NCI-H446 (cell line): ENCODE measurements at regions not wholly inside any gene's neighbourhood (a gene's known extent, or its start where the extent isn't known, plus 50 kb on each side); places are given as distances from the start of the nearest gene placed in this dataset.

Source experiments
- DNase-seq, 2 experiments: peaks; one replicate each; lab custom pipeline; 2025; lab: John Stamatoyannopoulos, UW

DNA sequence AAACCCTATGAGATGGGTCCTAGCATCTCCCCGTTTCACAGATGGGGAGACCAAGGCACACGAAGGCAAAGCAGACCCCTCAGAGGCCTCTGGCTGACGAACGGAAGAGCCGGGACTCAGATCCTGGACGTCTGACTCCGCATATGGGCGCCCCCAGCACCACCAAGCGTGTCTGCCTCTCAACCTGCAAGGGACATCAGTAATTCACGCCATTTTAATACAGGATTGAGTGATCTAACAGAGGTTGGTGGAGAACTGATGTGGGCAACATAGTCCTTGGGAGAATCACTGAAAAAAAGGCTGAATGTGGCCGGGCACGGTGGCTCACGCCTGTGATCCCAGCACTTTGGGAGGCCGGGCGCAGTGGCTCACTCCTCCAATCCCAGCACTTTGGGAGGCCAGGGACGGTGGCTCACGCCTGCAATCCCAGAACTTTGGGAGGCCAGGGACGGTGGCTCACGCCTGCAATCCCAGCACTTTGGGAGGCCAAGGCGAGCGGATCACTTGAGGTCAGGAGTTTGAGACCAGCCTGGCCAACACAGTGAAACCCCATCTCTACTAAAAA is 206.6 kb downstream of the DLL1 start:
- no peak for DNase-seq

DNA sequence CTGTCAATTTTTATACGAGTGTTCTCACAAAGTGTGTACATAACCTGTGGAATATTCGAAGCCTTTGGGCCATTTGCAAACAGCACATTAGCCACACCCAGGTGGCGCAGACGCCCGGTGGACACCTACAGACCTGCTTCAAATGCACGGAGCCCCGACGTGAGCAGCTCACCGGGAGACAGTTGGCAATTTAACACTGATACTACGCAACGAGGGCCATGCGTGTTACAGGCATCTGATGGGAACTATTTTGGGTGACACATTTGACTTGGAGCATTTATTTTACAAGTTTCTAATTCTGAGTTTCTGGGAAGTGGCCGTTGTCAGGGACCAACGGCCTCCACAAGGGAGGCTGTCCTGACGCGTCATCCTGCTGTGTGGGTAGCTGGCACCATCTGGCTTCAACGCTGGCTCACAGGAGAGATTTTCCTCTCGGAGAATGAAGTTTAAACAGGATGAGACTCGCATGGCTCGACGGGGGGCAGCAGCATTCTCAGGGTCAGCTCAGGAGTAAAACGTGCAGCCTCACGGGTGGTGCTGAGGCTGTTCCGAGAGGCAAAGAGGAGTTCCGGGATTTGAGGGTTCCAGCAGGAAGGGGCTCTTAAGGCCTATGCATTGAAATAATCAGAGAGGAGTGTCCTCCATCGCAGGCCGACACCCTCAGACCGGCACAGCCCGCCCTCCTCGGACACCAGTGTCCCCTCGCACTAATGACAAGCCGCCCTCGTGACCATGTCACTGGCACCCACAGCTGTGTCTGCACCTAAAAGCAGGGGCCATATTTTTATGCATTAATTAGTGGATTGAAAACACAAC is 207.4 kb downstream of the DLL1 start:
- DNase-seq: no peak

- no peak for DNase-seq
These were observed 208.2 kb downstream of the DLL1 start for GRCh38 chr6:170082531-170083187.

DNA sequence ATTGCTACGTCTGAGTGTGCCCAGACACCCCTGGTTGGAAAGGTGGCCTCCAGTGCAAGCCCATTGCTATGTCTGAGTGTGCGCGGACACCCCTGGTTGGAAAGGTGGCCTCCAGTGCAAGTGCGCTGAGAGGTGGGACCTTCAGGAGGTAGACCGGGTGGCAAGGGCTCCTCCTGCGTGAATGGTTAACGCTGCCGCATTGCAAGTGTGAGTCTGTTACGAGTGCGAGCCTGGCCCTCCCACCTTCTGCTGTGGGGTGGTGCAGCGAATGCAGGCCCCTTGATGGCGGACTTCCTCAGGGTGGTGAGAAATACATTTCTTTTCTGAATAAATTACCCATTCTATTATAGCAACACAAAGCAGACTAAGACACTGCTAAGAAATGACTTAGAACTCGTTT is 208.8 kb downstream of the DLL1 start:
- no peak for DNase-seq

DNA sequence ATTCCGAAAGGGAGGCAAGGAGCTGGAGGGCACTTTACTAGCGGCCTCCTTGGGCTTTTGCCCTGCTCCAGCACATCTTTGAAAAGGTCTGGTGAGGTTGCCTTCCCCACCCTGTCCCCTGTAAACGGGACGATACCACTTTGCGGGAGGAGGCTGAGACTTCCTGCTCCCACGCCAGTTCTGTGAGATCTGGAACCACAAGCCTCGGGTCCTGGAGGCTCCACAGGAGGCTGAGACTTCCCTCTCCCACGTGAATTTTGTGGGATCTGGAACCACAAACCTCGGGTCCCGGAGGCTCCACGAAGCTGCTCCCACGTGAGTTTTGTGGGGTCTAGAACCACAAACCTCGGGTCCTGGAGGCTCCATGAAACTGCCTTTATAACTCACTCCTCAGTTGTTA is 209.3 kb downstream of the DLL1 start:
- no peak for DNase-seq

GRCh38 chr6:170080828-170081371 is 210.0 kb downstream of the DLL1 start:
- DNase-seq: no peak

GRCh38 chr6:170080169-170080827 is 210.6 kb downstream of the DLL1 start:
- DNase-seq: no peak

DNA sequence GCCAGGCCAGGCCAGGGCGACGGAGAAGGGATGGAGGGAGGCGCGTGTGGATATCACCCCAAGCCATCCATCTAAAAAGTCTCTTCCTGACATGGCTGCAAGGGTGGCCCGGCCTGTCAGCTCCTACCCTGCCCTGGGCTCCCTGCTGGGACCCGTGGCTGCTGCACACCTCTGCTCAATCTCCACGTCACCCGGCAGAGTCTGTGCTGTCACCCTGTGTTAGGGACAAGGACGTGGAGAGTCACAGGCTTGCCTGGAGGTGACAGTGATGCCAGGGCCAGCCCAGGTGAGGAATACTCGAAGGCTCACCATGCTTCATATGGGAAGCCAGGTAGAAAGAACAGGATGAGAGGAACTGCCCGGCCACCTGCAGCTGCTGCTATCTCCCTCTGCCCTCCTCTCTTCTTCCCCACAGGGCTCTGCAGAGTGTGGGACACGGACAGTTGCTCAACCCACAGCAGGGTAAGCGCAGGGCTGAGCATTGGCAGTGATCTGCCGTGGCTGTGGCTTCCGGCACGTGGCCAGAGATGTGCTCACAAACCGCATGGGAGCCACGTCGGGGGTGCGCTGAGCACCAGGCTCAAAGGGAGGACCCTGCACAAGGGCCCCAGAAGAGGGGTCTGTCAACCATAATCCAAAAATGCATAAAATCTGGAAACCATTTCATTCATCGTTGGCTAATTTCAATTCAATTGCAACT is 214.3 kb downstream of the DLL1 start:
- no peak for DNase-seq

DNA sequence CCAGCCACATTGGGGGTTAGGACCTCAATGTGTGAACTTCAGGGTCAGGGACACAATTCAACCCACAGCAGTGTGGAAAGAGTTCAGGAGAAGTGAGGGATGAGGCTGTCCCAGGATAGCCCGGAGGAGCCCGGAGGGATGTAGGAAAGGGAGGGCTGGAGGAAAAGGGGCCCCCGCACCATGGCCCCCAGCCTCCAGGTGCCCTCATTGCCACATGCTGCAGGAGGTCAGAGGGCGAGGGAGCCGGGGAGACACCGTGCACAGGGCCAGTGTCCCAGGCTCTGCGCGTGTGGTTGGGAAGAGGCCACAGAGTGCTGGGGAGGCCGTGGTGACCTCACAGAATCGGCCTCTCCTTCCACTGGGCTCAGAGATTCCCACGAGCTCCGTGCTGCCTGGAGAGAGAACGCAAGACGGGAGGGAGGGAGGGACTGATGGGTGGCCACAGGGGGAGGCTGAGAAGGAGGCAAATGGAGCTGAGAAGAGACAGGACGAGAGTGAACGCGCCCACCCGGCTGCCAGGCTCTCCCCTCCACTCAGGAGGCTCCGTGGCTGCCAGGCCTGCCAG is 215.1 kb downstream of the DLL1 start:
- no peak for DNase-seq

DNA sequence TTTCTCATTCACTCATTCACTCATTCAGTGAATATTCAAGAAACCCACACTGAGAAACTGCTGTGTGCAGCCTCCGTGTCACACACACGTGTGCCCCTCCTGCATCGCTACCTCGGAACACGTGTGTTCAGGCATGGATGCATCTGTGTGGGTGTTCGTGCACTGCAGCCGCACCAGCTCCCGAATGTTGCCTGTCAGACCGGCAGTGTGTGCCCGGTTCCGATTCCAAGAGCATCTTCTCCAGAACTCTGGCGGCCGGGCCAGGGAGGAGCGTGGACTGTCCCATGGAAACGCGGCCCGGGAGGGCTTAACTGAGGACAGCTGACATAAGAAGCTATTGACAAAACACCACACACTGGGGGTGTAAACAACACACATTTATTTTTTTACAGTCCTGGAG is 216.0 kb downstream of the DLL1 start:
- no peak for DNase-seq

DNA sequence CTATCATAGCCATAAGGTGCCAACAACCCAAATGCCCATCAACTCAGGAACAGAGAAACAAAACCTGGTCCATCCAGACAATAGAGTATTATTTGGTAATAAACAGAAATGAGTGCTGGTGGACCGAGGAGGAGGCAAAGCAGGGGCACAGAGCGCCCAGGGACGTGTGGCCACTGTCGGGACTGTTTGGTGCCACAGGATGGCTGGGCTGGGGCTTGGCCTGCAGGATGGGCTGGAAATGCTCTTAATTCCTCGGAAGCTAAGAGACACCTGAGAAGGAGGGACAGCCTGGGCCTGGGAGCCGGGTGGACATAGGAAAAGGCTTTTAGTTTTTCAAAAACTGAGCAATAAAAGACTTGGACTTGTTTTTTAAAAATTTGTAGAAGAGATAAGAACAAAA is 216.4 kb downstream of the DLL1 start:
- no peak for DNase-seq

DNA sequence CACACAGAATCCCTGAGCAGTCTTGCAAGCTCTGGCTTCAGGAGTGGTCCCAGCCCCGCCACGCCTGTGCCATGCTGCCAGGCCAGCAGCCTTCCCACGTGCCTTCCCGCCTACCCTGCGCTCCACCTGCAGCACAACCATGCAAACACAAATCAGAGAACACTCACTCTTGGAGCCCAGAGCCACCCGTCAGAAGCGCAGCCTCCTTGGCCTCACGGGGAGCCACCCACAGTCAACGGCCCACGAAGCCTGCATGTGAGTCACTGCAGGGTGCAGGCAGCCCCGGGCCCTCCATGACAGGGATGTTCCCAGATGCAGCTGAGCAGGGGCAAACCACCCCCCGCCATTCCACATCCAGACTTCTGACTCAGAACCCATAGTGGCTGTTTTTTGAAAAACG is 217.0 kb downstream of the DLL1 start:
- DNase-seq: no peak

DNA sequence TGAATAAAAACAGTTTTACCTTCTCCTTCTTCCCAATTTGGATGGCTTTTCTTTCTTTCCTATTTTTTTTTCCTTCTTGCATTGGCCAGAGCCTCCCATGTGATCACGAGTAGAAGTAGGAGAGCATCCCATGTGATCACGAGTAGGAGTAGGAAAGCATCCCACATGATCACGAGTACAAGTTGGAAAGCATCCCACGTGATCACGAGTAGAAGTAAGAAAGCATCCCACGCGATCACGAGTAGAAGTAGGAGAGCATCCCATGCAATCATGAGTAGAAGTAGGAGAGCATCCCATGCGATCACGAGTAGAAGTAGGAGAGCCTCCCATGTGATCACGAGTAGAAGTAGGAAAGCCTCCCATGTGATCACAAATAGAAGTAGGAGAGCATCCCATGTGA is 218.6 kb downstream of the DLL1 start:
- DNase-seq: no peak

GRCh38 chr6:170069611-170070010 is 221.3 kb downstream of the DLL1 start:
- DNase-seq: no peak

DNA sequence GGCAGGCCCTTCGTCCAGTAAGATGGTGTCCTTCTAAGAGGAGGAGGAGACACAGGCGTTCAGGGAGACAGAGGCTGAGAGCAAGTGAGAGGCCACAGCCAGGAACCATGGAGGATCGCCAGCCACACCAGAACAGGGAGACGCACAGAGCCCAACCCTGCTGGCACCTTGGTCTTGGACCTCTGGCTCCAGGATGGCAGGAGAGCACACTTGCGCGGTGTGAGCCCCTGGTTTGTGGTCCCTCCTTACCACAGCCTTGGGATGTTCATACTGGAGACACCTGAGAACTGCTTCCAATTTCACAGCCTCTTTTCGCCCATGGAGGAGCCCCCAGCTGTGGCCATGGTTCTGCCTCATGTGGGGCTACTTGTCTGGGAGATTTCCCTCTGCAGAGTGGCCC is 222.4 kb downstream of the DLL1 start:
- no peak for DNase-seq

DNA sequence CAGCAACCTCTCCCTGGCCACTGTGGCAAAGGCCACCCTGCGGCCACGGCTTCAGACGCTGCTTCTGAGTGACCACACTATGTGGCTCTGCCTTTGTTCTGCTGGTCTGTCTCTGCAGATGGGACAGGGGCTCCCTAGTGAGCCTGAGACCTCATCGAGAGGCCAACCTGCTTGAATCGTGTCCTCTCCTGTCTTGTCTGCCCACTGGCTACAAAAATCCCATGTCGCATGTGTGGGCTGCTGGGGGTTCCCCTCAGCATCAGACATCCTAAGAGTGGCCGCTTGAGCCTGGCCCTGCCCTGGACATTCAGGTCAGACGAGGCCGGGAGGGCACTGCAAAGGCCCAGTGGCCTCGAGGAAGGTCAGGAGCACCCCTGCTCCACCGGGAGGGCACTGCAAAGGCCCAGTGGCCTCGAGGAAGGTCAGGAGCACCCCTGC is 222.9 kb downstream of the DLL1 start:
- DNase-seq: no peak

DNA sequence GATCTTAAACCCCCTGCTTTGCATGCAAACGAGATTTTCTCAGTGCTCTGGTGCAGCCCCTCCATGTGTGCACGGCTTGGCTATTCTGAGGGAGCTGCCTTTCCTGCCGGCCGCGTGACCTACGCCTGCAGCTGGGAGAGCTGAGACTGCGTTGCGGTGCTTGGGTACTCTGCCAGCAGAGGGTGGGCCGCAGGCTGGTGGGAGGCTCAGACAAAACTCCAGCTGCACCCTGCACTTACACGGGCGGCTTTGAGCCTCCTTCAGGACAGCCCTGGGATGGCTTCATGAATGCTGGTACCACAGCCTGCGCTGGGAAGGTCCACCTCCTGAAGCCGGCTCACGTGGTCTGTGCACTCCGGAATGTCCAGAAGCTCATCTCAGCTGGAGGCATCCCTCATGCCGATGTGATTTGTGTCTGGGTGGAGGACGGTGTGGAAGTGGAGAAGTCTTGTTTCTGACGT is 223.7 kb downstream of the DLL1 start:
- DNase-seq: no peak

GRCh38 chr6:170066679-170067078 is 224.2 kb downstream of the DLL1 start:
- no peak for DNase-seq

DNA sequence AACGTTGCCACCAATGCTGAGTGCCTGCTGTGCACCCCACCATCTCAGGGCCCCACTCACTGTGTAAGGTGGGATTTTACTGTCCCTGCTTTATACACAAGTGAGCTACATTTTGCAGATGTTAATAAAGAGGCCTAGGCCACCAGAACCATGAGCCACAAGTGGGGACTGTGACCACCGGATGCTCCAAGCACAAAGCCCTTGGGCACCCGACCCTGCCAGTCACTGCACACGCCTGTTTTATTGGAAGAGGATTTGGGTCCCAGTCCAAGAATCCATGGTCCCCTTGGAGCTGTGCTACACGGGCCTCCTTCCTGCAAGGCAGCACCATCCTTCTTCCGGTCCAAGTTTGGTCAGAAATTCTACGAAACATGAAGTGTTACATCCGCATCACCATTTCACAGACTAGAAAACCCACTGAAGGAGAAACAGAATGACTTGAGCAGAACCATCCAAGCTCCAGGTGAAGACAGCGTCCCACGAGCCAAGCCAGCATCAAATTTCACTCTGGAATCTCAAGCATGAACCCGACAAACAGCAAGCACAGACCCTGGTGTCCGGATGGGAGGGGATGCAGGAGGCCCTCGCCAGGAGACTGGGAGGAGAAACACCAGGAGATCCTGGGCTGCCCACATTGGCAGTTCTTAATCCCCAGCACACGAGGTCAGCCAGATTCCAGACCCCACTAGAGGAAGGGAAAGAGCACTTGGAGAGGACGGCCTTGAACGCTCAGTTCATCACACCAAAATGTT is 226.9 kb downstream of the DLL1 start:
- DNase-seq: no peak

DNA sequence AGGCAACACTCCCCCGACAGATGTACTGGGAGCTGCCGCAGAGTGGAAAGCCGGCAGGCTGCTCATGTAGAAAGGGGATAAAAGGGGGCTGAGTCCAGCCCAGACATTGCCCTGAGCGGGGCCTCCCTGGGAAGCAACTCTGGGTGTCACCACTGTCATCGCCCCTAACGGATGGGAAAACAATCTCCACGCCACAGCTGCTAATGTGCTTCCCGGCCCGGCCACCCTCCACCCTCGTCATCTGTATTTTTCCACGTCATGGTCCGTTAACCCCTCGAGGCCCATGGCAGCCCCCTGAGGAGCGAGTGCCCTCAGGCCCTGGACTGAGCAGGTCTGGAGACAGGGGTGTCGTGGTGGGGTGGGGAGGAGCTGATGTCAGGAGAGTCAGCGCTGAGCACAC is 227.4 kb downstream of the DLL1 start:
- DNase-seq: no peak

- no peak for DNase-seq
These were observed 228.0 kb downstream of the DLL1 start for GRCh38 chr6:170062915-170063241.
